ENCODE measurements at regions not wholly inside any gene's neighbourhood (a gene's known extent, or its start where the extent isn't known, plus 50 kb on each side); places are given as distances from the start of the nearest gene placed in this dataset.
"Not testable (repeated sequence)": the region's sequence is repeated elsewhere in the genome, so short reads cannot be mapped to it uniquely, and the experiment has no call there.

- Histone ChIP-seq H3K4me1 (no peaks in the 10 kb centered on the region), H3K4me3 (no peak overlapping the region), H3K27me3 (peaks cover 0 to 5% of the 10 kb centered on the region in 2 donors), H3K36me3 (no peaks in the 10 kb centered on the region), H3K9me3 (peaks cover 0 to under 1% (median 0%) of the 10 kb centered on the region in 3 donors), H3K27ac (no peak overlapping the region)
- DNase-seq, result no peak
- no peak for TF ChIP-seq CTCF (IDR thresholded peaks at IDR 0.05)
- intact Hi-C loops (cut with DNase I; ENCODE audit: low total_unique reads), result no loop called here
Measured at GRCh38 chr12:131471946-131472732, 238.8 kb upstream of the SFSWAP start.

GRCh38 chr12:131473261-131473660 lies 237.6 kb upstream of the SFSWAP start:
- no peak overlapping the region for H3K27ac ChIP-seq
- no peaks in the 10 kb centered on the region for H3K4me1 ChIP-seq
- DNase-seq, result no peak
- H3K4me3 ChIP-seq, result no peak overlapping the region
- TF ChIP-seq CTCF (IDR thresholded peaks at IDR 0.05), result no peak
- H3K9me3 ChIP-seq, result no peaks in the 10 kb centered on the region
- H3K27me3 ChIP-seq, result peaks cover 0 to 5% of the 10 kb centered on the region in 2 donors
- no peaks in the 10 kb centered on the region for H3K36me3 ChIP-seq
- intact Hi-C loops (cut with DNase I; ENCODE audit: low total_unique reads), result no loop called here

GRCh38 chr12:131473741-131474709 lies 236.9 kb upstream of the SFSWAP start:
- H3K36me3 ChIP-seq, result no peaks in the 10 kb centered on the region
- H3K4me1 ChIP-seq, result no peaks in the 10 kb centered on the region
- no peak for DNase-seq
- no peak for TF ChIP-seq CTCF (IDR thresholded peaks at IDR 0.05)
- no peak overlapping the region for H3K4me3 ChIP-seq
- H3K27me3 ChIP-seq, result peaks cover 0 to 5% of the 10 kb centered on the region in 2 donors
- H3K27ac ChIP-seq, result no peak overlapping the region
- H3K9me3 ChIP-seq, result no peaks in the 10 kb centered on the region
- intact Hi-C loops (cut with DNase I; ENCODE audit: low total_unique reads), result no loop called here

GRCh38 chr12:131475012-131475411 lies 235.9 kb upstream of the SFSWAP start:
- H3K27ac ChIP-seq; H3K4me1 ChIP-seq; intact Hi-C loops (cut with DNase I; ENCODE audit: low total_unique reads); H3K9me3 ChIP-seq; H3K36me3 ChIP-seq; DNase-seq; H3K4me3 ChIP-seq; H3K27me3 ChIP-seq: not testable (repeated sequence)

GRCh38 chr12:131477613-131478012 lies 233.3 kb upstream of the SFSWAP start:
- Histone ChIP-seq H3K36me3 (no peaks in the 10 kb centered on the region), H3K27me3 (peaks cover 0 to 5% of the 10 kb centered on the region in 2 donors), H3K9me3 (no peaks in the 10 kb centered on the region), H3K4me3 (no peak overlapping the region), H3K27ac (no peak overlapping the region), H3K4me1 (no peaks in the 10 kb centered on the region)
- TF ChIP-seq CTCF (IDR thresholded peaks at IDR 0.05), result no peak
- intact Hi-C loops (cut with DNase I; ENCODE audit: low total_unique reads), result no loop called here
- DNase-seq, result no peak

GRCh38 chr12:131478468-131478867 lies 232.4 kb upstream of the SFSWAP start:
- no peaks in the 10 kb centered on the region for H3K4me1 ChIP-seq
- no peak overlapping the region for H3K4me3 ChIP-seq
- TF ChIP-seq CTCF (IDR thresholded peaks at IDR 0.05), result no peak

More at GRCh38 chr12:131478468-131478867, 232.4 kb upstream of the SFSWAP start:
- H3K36me3 ChIP-seq, result no peaks in the 10 kb centered on the region
- no peaks in the 10 kb centered on the region for H3K9me3 ChIP-seq
- intact Hi-C loops (cut with DNase I; ENCODE audit: low total_unique reads), result no loop called here
- no peak overlapping the region for H3K27ac ChIP-seq
- H3K27me3 ChIP-seq, result peaks cover 0 to 5% of the 10 kb centered on the region in 2 donors
- DNase-seq, result no peak
